Lower leg skin (tissue), 3 donors: ENCODE measurements at regions not wholly inside any gene's neighbourhood (a gene's known extent, or its start where the extent isn't known, plus 50 kb on each side); places are given as distances from the start of the nearest gene placed in this dataset.

Source experiments
- POLR2A ChIP-seq, 2 donors: fragments of 450-650 bp; IDR thresholded peaks; one replicate each; pipeline ENCODE4 v1.6.1; 2016 to 2017; ENCODE audit warnings: antibody characterized with exemption in 2 of 2, mild to moderate bottlenecking in 1 of 2, moderate library complexity in 1 of 2
- TF ChIP-seq, protein P1 (sequence below), 3 donors: fragments of 450-650 bp; IDR thresholded peaks; one replicate each; pipeline ENCODE4 v1.5.1; 2016; ENCODE audit warnings: antibody characterized with exemption in 3 of 3, mild to moderate bottlenecking in 3 of 3, moderate library complexity in 2 of 3

DNA sequence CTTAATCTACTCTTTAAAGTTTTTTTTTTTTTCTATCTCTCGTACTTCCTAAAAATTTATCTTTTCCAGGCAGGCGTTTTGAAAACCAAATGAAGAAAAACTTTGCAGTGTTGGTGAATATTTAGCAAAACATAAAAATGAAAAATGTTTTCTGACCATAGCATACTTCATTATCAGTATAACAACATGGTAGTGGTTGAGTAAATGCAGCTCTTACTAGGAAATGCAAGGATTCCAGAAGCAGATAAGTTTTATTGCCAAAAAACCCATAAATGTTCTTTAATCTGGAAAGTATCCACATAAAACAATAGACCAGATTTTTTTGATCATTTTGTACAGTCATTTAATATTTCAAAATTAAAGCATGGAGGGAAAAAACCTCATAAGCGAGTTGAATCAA, 136.9 kb upstream of the GUCY1A1 start:
- TF ChIP-seq, protein P1, sequence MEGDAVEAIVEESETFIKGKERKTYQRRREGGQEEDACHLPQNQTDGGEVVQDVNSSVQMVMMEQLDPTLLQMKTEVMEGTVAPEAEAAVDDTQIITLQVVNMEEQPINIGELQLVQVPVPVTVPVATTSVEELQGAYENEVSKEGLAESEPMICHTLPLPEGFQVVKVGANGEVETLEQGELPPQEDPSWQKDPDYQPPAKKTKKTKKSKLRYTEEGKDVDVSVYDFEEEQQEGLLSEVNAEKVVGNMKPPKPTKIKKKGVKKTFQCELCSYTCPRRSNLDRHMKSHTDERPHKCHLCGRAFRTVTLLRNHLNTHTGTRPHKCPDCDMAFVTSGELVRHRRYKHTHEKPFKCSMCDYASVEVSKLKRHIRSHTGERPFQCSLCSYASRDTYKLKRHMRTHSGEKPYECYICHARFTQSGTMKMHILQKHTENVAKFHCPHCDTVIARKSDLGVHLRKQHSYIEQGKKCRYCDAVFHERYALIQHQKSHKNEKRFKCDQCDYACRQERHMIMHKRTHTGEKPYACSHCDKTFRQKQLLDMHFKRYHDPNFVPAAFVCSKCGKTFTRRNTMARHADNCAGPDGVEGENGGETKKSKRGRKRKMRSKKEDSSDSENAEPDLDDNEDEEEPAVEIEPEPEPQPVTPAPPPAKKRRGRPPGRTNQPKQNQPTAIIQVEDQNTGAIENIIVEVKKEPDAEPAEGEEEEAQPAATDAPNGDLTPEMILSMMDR (IDR thresholded peaks at IDR 0.05), result no peak
- TF ChIP-seq POLR2A (IDR thresholded peaks at IDR 0.05), result no peak
